HUDEP-2 (cell line): ENCODE measurements at regions not wholly inside any gene's neighbourhood (a gene's known extent, or its start where the extent isn't known, plus 50 kb on each side); places are given as distances from the start of the nearest gene placed in this dataset.

ENCODE experiments used
- DNase-seq, 76 experiments: peaks; one replicate each; lab custom pipeline; 2025; ENCODE audit not compliant: unreplicated experiment in 76 of 76; lab: John Stamatoyannopoulos, UW

GRCh38 chr15:94673801-94674200 lies 442.4 kb downstream of the MCTP2 start:
- no peak for DNase-seq

- no peak for DNase-seq
These were observed 442.9 kb downstream of the MCTP2 start for GRCh38 chr15:94674296-94674695.

- no peak for DNase-seq
These were observed 445.9 kb downstream of the MCTP2 start for GRCh38 chr15:94677202-94677790.

- no peak for DNase-seq
These were observed 450.8 kb downstream of the MCTP2 start for GRCh38 chr15:94682171-94682570.

GRCh38 chr15:94683902-94684301 lies 452.5 kb downstream of the MCTP2 start:
- DNase-seq: no peak

GRCh38 chr15:94691169-94691568 lies 459.8 kb downstream of the MCTP2 start:
- no peak for DNase-seq

- no peak for DNase-seq
These were observed 461.3 kb downstream of the MCTP2 start for GRCh38 chr15:94692710-94693109.

GRCh38 chr15:94700211-94700610 lies 468.9 kb downstream of the MCTP2 start:
- DNase-seq: no peak

GRCh38 chr15:94701281-94701985 lies 470.1 kb downstream of the MCTP2 start:
- DNase-seq: no peak

- DNase-seq: no peak
These were observed 472.2 kb downstream of the MCTP2 start for GRCh38 chr15:94703596-94703995.

- DNase-seq: no peak
These were observed 473.1 kb downstream of the MCTP2 start for GRCh38 chr15:94704421-94704820.

- no peak for DNase-seq
These were observed 473.6 kb downstream of the MCTP2 start for GRCh38 chr15:94704946-94705345.

GRCh38 chr15:94709319-94709718 lies 478.0 kb downstream of the MCTP2 start:
- no peak for DNase-seq

GRCh38 chr15:94722024-94722636 lies 490.8 kb downstream of the MCTP2 start:
- no peak for DNase-seq

- DNase-seq: no peak
These were observed 492.4 kb downstream of the MCTP2 start for GRCh38 chr15:94723801-94724200.

- DNase-seq: no peak
These were observed 499.9 kb downstream of the MCTP2 start for GRCh38 chr15:94731286-94731685.

- no peak for DNase-seq
These were observed 503.1 kb downstream of the MCTP2 start for GRCh38 chr15:94734460-94734859.

- DNase-seq: no peak
These were observed 504.9 kb downstream of the MCTP2 start for GRCh38 chr15:94736236-94736635.

- no peak for DNase-seq
These were observed 508.3 kb downstream of the MCTP2 start for GRCh38 chr15:94739639-94740038.

GRCh38 chr15:94740469-94740868 lies 509.1 kb downstream of the MCTP2 start:
- no peak for DNase-seq

GRCh38 chr15:94743668-94744067 lies 512.3 kb downstream of the MCTP2 start:
- no peak for DNase-seq
